K562 (cell line): ENCODE measurements at regions not wholly inside any gene's neighbourhood (a gene's known extent, or its start where the extent isn't known, plus 50 kb on each side); places are given as distances from the start of the nearest gene placed in this dataset.

Experiments
- ATAC-seq: fragments of 200-7000 bp; cut with Tn5 transposase; 3 replicates; pipeline ENCODE4 v1.9.1; 2020; ENCODE audit warnings: moderate library complexity
- BruUV-seq: library from RNA; stranded (reverse); fragments of 400-500 nt; replicated peaks from 2 replicates; lab custom pipeline; 2021; lab: Mats Ljungman, UMichigan
- CTCF ChIA-PET: fragments of 300-600 bp; formaldehyde crosslinking; extraction: SDS; loops from one replicate; lab custom pipeline; 2021; ENCODE audit warnings: low intra/inter-chr PET ratio; lab: Yijun Ruan, JAX
- POLR2A ChIA-PET: fragments of 300-600, 350-650 bp; sonication (Branson Sonifier 250); formaldehyde crosslinking; extraction: SDS; loops from one replicate; lab custom pipeline; 2021; ENCODE audit warnings: antibody characterized with exemption, inconsistent platforms; lab: Yijun Ruan, JAX
- DNase-seq, 4 experiments: peaks; one replicate each; pipeline versions ENCODE4 v3.0.0 to v3.0.0-alpha.2; 2011 to 2018; ENCODE audit warnings: low spot score in 3 of 4, mixed read lengths in 3 of 4; ENCODE audit errors: extremely low read depth in 1 of 4
- FAIRE-seq: peaks from 2 replicates; lab custom pipeline; 2011; peaks lifted over from hg19 to GRCh38; lab: Jason Lieb, UNC
- H2AFZ ChIP-seq: 2 replicates; pipeline ENCODE4 v1.6.0; 2011; ENCODE audit warnings: low read depth, low read length, control low read depth, inconsistent platforms
- H3K27ac ChIP-seq: fragments of 200-600 bp; 3 replicates; pipeline ENCODE4 v1.8.0; 2011; ENCODE audit warnings: low read depth, mild to moderate bottlenecking, control low read depth, inconsistent platforms, low read length, moderate library complexity, mixed read lengths; ENCODE audit errors: extremely low read depth
- H3K27me3 ChIP-seq, 2 experiments: fragments of 300-600 bp in 1 of 2; 2 replicates in 1 of 2; 3 replicates in 1 of 2; pipeline versions ENCODE4 v1.6.0 to v1.8.0; 2011; ENCODE audit warnings: inconsistent platforms in 2 of 2, low read length in 2 of 2, mild to moderate bottlenecking in 1 of 2, mixed read lengths in 1 of 2, moderate library complexity in 1 of 2; ENCODE audit not compliant: control insufficient read depth in 2 of 2, insufficient read depth in 2 of 2
- H3K36me3 ChIP-seq: fragments of 300-600 bp; 3 replicates; pipeline ENCODE4 v1.8.0; 2011; ENCODE audit warnings: mild to moderate bottlenecking, low read length, inconsistent platforms; ENCODE audit not compliant: control insufficient read depth, insufficient read depth
- H3K4me1 ChIP-seq, 2 experiments: fragments of 200-600 bp in 1 of 2; replicated peaks in 1 of 2; 2 replicates in 1 of 2; 3 replicates in 1 of 2; pipeline versions ENCODE4 v1.5.1 to v1.8.0; 2011; ENCODE audit warnings: inconsistent platforms in 2 of 2, low read length in 2 of 2, mild to moderate bottlenecking in 1 of 2, mixed read lengths in 1 of 2, moderate library complexity in 1 of 2; ENCODE audit not compliant: control insufficient read depth in 2 of 2, insufficient read depth in 2 of 2
- H3K4me2 ChIP-seq: 2 replicates; pipeline ENCODE4 v1.6.1; 2011; ENCODE audit warnings: low read length, control low read depth, inconsistent platforms, mixed read lengths; ENCODE audit not compliant: insufficient read depth
- H3K4me3 ChIP-seq: fragments of 200-600 bp; sonication (generic), shearing (Covaris generic); 2 replicates; pipeline ENCODE4 v1.5.1; 2016; ENCODE audit warnings: control low read depth, inconsistent platforms
- H3K79me2 ChIP-seq: fragments of 200-600 bp; 3 replicates; pipeline ENCODE4 v1.8.0; 2011; ENCODE audit warnings: low read length, inconsistent platforms; ENCODE audit not compliant: control insufficient read depth, insufficient read depth
- H3K9ac ChIP-seq, 2 experiments: 2 replicates each; pipeline versions ENCODE4 v1.6.0 to v1.6.1; 2011; ENCODE audit warnings: low read depth in 2 of 2, low read length in 2 of 2, control low read depth in 1 of 2, inconsistent platforms in 1 of 2, mild to moderate bottlenecking in 1 of 2, mixed read lengths in 1 of 2; ENCODE audit not compliant: insufficient read depth in 1 of 2
- H3K9me1 ChIP-seq: one replicate; pipeline ENCODE4 v1.6.0; 2011; ENCODE audit warnings: inconsistent platforms, mild to moderate bottlenecking, low read length, moderate library complexity; ENCODE audit not compliant: control insufficient read depth, insufficient read depth
- H3K9me3 ChIP-seq: replicated peaks from 2 replicates; pipeline ENCODE4 v1.5.1; 2011; ENCODE audit warnings: low read depth, low read length, inconsistent platforms; ENCODE audit not compliant: control insufficient read depth, insufficient read depth
- H4K20me1 ChIP-seq: replicated peaks from 2 replicates; pipeline ENCODE4 v1.6.1; 2011; ENCODE audit warnings: low read length, inconsistent platforms, mixed read lengths; ENCODE audit not compliant: control insufficient read depth, insufficient read depth
- AFF1 ChIP-seq, 2 experiments: fragments of 450-650 bp; IDR thresholded peaks; 2 replicates each; pipeline ENCODE4 v1.6.1; 2018; ENCODE audit warnings: mild to moderate bottlenecking in 2 of 2, low read depth in 1 of 2; ENCODE audit not compliant: partially characterized antibody in 2 of 2
- ELF4 ChIP-seq: fragments of 450-650 bp; formaldehyde crosslinking; IDR thresholded peaks from 2 replicates; pipeline ENCODE4 v1.4.0; 2022; ENCODE audit warnings: missing genetic modification characterization
- FOXA1 ChIP-seq: fragments of 450-650 bp; IDR thresholded peaks from 2 replicates; pipeline ENCODE4 v1.6.1; 2016; ENCODE audit warnings: mild to moderate bottlenecking, borderline replicate concordance
- HLTF ChIP-seq: fragments of 450-650 bp; IDR thresholded peaks from 2 replicates; pipeline ENCODE4 v1.6.1; 2016
- KDM2B ChIP-seq: fragments of 250-450 bp; sonication (Bioruptor Pico); IDR thresholded peaks from 2 replicates; pipeline ENCODE4 v1.8.0; 2021; ENCODE audit warnings: mild to moderate bottlenecking, moderate library complexity
- MCM3 ChIP-seq: fragments of 450-650 bp; IDR thresholded peaks from 2 replicates; pipeline ENCODE4 v1.6.1; 2016
- MYNN ChIP-seq, 2 experiments: sonication (generic); formaldehyde crosslinking in 1 of 2; IDR thresholded peaks; 2 replicates each; pipeline versions ENCODE4 v1.5.0 to v1.6.1; 2016 to 2020; ENCODE audit warnings: antibody characterized with exemption in 1 of 2, missing genetic modification reagents in 1 of 2
- PHF21A ChIP-seq: fragments of 450-650 bp; IDR thresholded peaks from 2 replicates; pipeline ENCODE4 v1.6.1; 2017; ENCODE audit warnings: low read depth, borderline replicate concordance
- SAFB2 ChIP-seq: fragments of 200-400 bp; formaldehyde crosslinking; IDR thresholded peaks from 2 replicates; pipeline ENCODE4 v1.6.1; 2018; ENCODE audit warnings: borderline replicate concordance, low read length, low read depth, moderate library complexity; ENCODE audit not compliant: severe bottlenecking
- SMAD1 ChIP-seq: fragments of 150-350 bp; IDR thresholded peaks from 2 replicates; pipeline ENCODE4 v1.6.1; 2014; ENCODE audit warnings: low read length, low read depth; ENCODE audit not compliant: partially characterized antibody
- SMAD4 ChIP-seq: fragments of 250-450 bp; sonication (Bioruptor Pico); conservative IDR thresholded peaks from 2 replicates; pipeline ENCODE4 v1.8.0; 2021; ENCODE audit warnings: inconsistent platforms, mild to moderate bottlenecking, moderate library complexity
- SREBF2 ChIP-seq: sonication (generic); formaldehyde crosslinking; IDR thresholded peaks from 2 replicates; pipeline ENCODE4 v1.4.0; 2020; ENCODE audit warnings: mild to moderate bottlenecking, missing genetic modification reagents
- TBL1XR1 ChIP-seq, 2 experiments: IDR thresholded peaks; 2 replicates each; pipeline ENCODE4 v1.6.1; 2012; ENCODE audit warnings: improper control_type of control experiment in 2 of 2, low read length in 2 of 2, mild to moderate bottlenecking in 1 of 2
- ZFP36 ChIP-seq: fragments of 150-350 bp; IDR thresholded peaks from 2 replicates; pipeline ENCODE4 v1.6.1; 2018; ENCODE audit warnings: low read length, low read depth; ENCODE audit not compliant: partially characterized antibody
- ZNF165 ChIP-seq: fragments of 250-450 bp; sonication (Bioruptor Pico); IDR thresholded peaks from 2 replicates; pipeline ENCODE4 v1.4.0; 2020; ENCODE audit warnings: borderline replicate concordance
- ZNF695 ChIP-seq: fragments of 450-650 bp; formaldehyde crosslinking; IDR thresholded peaks from 2 replicates; pipeline ENCODE4 v1.4.0; 2020; ENCODE audit warnings: mild to moderate bottlenecking, moderate library complexity
- WGBS: fragments of 100-300 bp; shearing (Covaris generic); methylation state at CpG from one replicate; pipeline ENCODE4 v1.1.6; 2016; ENCODE audit warnings: low coverage, mixed read lengths; ENCODE audit not compliant: insufficient coverage; ENCODE audit errors: missing lambda C conversion rate; 5-methylcytosine and 5-hydroxymethylcytosine counted together
- in situ Hi-C: fragments of 300-500 bp; cut with MboI; formaldehyde crosslinking; loops from 4 replicates; pipeline ENCODE4 v1.15.0; 2018; ENCODE audit warnings: inconsistent platforms, mixed read lengths
- intact Hi-C: fragments of 100-400 bp; cut with micrococcal nuclease; formaldehyde crosslinking; loops from 2 replicates; pipeline ENCODE4 v1.14.2; 2022
- TF ChIP-seq, protein P1 (sequence below): fragments of 450-650 bp; IDR thresholded peaks from 2 replicates; pipeline ENCODE4 v1.6.1; 2017; ENCODE audit warnings: antibody characterized with exemption, mild to moderate bottlenecking

- Histone ChIP-seq H3K9ac (no peak overlapping the region), H3K9me1 (no peaks in the 10 kb centered on the region), H2AFZ (no peak overlapping the region), H3K4me3 (no peak overlapping the region), H3K79me2 (no peaks in the 10 kb centered on the region), H4K20me1 (no peaks in the 10 kb centered on the region; the same call in 1 of the 2 replicates), H3K27me3 (no peaks in the 10 kb centered on the region), H3K27ac (no peak overlapping the region), H3K4me2 (no peak overlapping the region), H3K9me3 (no peaks in the 10 kb centered on the region), H3K36me3 (no peaks in the 10 kb centered on the region), H3K4me1 (no peaks in the 10 kb centered on the region)
- BruUV-seq, result no TSS peak
- no peak for DNase-seq
- ATAC-seq, result no peak
- POLR2A ChIA-PET, result interaction anchor here (0.7 to 0.8 kb wide), 2 partner anchors 9 to 11 kb away, joined by 3 read pairs; no protein-coding TSS in a partner anchor
- 0% methylated on average over 6 of the region's 6 CpGs for WGBS
- FAIRE-seq, result no peak
- CTCF ChIA-PET, result no interaction called here
- in situ Hi-C loops, result loop anchor here (10.0 kb wide), 1 partner anchor 962 kb away; no protein-coding TSS in a partner anchor
- intact Hi-C loops, result no loop called here
- TF ChIP-seq FOXA1 (no peak), ZNF165 (CRISPR knock-in tag) (no peak), SAFB2 (no peak), ELF4 (no peak), KDM2B (CRISPR knock-in tag) (no peak), PHF21A (no peak), MYNN (IDR thresholded peaks at IDR 0.05) (no peak), MYNN (CRISPR knock-in tag; IDR thresholded peaks at IDR 0.05) (no peak), AFF1 (IDR thresholded peaks at IDR 0.05; ENCODE audit: low read depth in 1 of 2, partially characterized antibody in 2 of 2) (no peak), ZFP36 (no peak), SMAD1 (no peak), ZNF695 (CRISPR knock-in tag) (no peak), MCM3 (no peak), SMAD4 (no peak), HLTF (no peak), TBL1XR1 (IDR thresholded peaks at IDR 0.05; ENCODE audit: low read length in 2 of 2) (no peak), SREBF2 (CRISPR knock-in tag) (no peak)
- TF ChIP-seq, protein P1, sequence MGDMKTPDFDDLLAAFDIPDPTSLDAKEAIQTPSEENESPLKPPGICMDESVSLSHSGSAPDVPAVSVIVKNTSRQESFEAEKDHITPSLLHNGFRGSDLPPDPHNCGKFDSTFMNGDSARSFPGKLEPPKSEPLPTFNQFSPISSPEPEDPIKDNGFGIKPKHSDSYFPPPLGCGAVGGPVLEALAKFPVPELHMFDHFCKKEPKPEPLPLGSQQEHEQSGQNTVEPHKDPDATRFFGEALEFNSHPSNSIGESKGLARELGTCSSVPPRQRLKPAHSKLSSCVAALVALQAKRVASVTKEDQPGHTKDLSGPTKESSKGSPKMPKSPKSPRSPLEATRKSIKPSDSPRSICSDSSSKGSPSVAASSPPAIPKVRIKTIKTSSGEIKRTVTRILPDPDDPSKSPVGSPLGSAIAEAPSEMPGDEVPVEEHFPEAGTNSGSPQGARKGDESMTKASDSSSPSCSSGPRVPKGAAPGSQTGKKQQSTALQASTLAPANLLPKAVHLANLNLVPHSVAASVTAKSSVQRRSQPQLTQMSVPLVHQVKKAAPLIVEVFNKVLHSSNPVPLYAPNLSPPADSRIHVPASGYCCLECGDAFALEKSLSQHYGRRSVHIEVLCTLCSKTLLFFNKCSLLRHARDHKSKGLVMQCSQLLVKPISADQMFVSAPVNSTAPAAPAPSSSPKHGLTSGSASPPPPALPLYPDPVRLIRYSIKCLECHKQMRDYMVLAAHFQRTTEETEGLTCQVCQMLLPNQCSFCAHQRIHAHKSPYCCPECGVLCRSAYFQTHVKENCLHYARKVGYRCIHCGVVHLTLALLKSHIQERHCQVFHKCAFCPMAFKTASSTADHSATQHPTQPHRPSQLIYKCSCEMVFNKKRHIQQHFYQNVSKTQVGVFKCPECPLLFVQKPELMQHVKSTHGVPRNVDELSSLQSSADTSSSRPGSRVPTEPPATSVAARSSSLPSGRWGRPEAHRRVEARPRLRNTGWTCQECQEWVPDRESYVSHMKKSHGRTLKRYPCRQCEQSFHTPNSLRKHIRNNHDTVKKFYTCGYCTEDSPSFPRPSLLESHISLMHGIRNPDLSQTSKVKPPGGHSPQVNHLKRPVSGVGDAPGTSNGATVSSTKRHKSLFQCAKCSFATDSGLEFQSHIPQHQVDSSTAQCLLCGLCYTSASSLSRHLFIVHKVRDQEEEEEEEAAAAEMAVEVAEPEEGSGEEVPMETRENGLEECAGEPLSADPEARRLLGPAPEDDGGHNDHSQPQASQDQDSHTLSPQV, result no peak
Measured at GRCh38 chr16:6926341-6926740, 406.3 kb upstream of the RBFOX1 start.
